ENCODE measurements at regions not wholly inside any gene's neighbourhood (a gene's known extent, or its start where the extent isn't known, plus 50 kb on each side); places are given as distances from the start of the nearest gene placed in this dataset.

DNA sequence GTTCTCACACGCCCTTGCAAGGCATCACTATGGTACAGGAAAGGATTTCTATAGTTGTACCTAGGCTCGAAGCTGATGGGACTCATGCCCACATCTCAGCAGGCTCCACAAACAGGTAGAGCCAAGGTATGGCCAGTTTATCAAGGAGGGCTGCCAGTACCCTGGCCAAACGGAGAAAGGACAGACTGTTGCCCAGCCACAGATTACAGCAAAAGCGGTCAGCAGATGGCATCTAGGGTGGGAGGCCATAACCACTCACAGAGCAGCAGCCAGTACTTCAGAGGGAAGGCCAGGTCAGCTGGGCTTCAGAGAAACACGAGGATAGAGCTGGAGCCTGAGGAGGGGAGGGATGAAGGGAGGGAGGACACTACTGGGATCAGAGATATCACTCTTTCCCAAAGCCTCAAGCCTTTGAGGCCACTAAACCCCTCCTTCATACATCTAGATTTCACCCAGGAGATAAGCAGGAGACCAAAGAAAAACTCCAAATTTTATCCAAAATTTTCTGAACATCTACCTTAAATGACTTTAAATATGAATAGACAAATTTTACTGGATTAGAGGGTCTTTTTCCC lies 904.2 kb upstream of the NXPH2 start:
- 58% methylated on average over 5 of the region's 5 CpGs for WGBS
- no peaks in the 10 kb centered on the region for H3K36me3 ChIP-seq (ENCODE audit: control insufficient read depth in 4 of 4, insufficient read depth in 3 of 4, low read depth in 1 of 4, low read length in 3 of 4)

More for the DNA sequence above, 904.2 kb upstream of the NXPH2 start:
- no peak overlapping the region for H3K27ac ChIP-seq (ENCODE audit: low read depth in 1 of 2, low read length in 2 of 2)
- no peaks in the 10 kb centered on the region for H3K4me1 ChIP-seq (ENCODE audit: control insufficient read depth in 4 of 4, insufficient read depth in 4 of 4, low read length in 3 of 4)
- no peak overlapping the region for H3K9ac ChIP-seq (ENCODE audit: low read depth in 1 of 2, low read length in 2 of 2)
- no peak for DNase-seq (ENCODE audit: low spot score)
- no peaks in the 10 kb centered on the region for H3K9me3 ChIP-seq (ENCODE audit: control insufficient read depth in 4 of 4, low read length in 3 of 4)
- H3K4me3 ChIP-seq (ENCODE audit: low read depth in 1 of 3, low read length in 3 of 3): no peak overlapping the region
- no peaks in the 10 kb centered on the region for H3K27me3 ChIP-seq (ENCODE audit: control insufficient read depth in 4 of 4, insufficient read depth in 4 of 4, low read length in 3 of 4)
- TF ChIP-seq NR2F2 (IDR thresholded peaks at IDR 0.05) (no peak), SP1 (IDR thresholded peaks at IDR 0.05) (no peak), TAF1 (conservative IDR thresholded peaks at IDR 0.05) (no peak), FOXA1 (IDR thresholded peaks at IDR 0.05) (no peak), HNF4A (conservative IDR thresholded peaks at IDR 0.05) (no peak), HNF4G (IDR thresholded peaks at IDR 0.05) (no peak), FOXA2 (IDR thresholded peaks at IDR 0.05) (no peak), EGR1 (IDR thresholded peaks at IDR 0.05; ENCODE audit: low read depth in 2 of 2) (no peak), RAD21 (IDR thresholded peaks at IDR 0.05) (no peak), RXRA (IDR thresholded peaks at IDR 0.05) (no peak), GABPA (IDR thresholded peaks at IDR 0.05 in 1 of 2, conservative IDR thresholded peaks at IDR 0.05 in 1 of 2) (no peak), JUND (IDR thresholded peaks at IDR 0.05) (no peak)
- TF ChIP-seq, protein P1, sequence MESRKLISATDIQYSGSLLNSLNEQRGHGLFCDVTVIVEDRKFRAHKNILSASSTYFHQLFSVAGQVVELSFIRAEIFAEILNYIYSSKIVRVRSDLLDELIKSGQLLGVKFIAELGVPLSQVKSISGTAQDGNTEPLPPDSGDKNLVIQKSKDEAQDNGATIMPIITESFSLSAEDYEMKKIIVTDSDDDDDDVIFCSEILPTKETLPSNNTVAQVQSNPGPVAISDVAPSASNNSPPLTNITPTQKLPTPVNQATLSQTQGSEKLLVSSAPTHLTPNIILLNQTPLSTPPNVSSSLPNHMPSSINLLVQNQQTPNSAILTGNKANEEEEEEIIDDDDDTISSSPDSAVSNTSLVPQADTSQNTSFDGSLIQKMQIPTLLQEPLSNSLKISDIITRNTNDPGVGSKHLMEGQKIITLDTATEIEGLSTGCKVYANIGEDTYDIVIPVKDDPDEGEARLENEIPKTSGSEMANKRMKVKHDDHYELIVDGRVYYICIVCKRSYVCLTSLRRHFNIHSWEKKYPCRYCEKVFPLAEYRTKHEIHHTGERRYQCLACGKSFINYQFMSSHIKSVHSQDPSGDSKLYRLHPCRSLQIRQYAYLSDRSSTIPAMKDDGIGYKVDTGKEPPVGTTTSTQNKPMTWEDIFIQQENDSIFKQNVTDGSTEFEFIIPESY (IDR thresholded peaks at IDR 0.05): no peak
- TF ChIP-seq, protein P2, sequence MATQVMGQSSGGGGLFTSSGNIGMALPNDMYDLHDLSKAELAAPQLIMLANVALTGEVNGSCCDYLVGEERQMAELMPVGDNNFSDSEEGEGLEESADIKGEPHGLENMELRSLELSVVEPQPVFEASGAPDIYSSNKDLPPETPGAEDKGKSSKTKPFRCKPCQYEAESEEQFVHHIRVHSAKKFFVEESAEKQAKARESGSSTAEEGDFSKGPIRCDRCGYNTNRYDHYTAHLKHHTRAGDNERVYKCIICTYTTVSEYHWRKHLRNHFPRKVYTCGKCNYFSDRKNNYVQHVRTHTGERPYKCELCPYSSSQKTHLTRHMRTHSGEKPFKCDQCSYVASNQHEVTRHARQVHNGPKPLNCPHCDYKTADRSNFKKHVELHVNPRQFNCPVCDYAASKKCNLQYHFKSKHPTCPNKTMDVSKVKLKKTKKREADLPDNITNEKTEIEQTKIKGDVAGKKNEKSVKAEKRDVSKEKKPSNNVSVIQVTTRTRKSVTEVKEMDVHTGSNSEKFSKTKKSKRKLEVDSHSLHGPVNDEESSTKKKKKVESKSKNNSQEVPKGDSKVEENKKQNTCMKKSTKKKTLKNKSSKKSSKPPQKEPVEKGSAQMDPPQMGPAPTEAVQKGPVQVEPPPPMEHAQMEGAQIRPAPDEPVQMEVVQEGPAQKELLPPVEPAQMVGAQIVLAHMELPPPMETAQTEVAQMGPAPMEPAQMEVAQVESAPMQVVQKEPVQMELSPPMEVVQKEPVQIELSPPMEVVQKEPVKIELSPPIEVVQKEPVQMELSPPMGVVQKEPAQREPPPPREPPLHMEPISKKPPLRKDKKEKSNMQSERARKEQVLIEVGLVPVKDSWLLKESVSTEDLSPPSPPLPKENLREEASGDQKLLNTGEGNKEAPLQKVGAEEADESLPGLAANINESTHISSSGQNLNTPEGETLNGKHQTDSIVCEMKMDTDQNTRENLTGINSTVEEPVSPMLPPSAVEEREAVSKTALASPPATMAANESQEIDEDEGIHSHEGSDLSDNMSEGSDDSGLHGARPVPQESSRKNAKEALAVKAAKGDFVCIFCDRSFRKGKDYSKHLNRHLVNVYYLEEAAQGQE (IDR thresholded peaks at IDR 0.05): no peak
- TF ChIP-seq, protein P3, sequence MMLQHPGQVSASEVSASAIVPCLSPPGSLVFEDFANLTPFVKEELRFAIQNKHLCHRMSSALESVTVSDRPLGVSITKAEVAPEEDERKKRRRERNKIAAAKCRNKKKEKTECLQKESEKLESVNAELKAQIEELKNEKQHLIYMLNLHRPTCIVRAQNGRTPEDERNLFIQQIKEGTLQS (IDR thresholded peaks at IDR 0.05): no peak
- TF ChIP-seq, protein P4, sequence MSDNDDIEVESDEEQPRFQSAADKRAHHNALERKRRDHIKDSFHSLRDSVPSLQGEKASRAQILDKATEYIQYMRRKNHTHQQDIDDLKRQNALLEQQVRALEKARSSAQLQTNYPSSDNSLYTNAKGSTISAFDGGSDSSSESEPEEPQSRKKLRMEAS (IDR thresholded peaks at IDR 0.05): no peak
- TF ChIP-seq, protein P5, sequence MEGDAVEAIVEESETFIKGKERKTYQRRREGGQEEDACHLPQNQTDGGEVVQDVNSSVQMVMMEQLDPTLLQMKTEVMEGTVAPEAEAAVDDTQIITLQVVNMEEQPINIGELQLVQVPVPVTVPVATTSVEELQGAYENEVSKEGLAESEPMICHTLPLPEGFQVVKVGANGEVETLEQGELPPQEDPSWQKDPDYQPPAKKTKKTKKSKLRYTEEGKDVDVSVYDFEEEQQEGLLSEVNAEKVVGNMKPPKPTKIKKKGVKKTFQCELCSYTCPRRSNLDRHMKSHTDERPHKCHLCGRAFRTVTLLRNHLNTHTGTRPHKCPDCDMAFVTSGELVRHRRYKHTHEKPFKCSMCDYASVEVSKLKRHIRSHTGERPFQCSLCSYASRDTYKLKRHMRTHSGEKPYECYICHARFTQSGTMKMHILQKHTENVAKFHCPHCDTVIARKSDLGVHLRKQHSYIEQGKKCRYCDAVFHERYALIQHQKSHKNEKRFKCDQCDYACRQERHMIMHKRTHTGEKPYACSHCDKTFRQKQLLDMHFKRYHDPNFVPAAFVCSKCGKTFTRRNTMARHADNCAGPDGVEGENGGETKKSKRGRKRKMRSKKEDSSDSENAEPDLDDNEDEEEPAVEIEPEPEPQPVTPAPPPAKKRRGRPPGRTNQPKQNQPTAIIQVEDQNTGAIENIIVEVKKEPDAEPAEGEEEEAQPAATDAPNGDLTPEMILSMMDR (IDR thresholded peaks at IDR 0.05; ENCODE audit: low read depth, low read length, missing input control): no peak

Data from liver (tissue), 8 donors.